Left cardiac atrium (tissue), 4 donors: ENCODE measurements at regions not wholly inside any gene's neighbourhood (a gene's known extent, or its start where the extent isn't known, plus 50 kb on each side); places are given as distances from the start of the nearest gene placed in this dataset.

Source experiments
- ATAC-seq, 2 donors: fragments of 200-7000 bp; cut with Tn5 transposase; one replicate each; pipeline ENCODE4 v1.9.1; 2020; ENCODE audit warnings: mild to moderate bottlenecking in 2 of 2, moderate library complexity in 2 of 2
- DNase-seq: peaks from one replicate; pipeline ENCODE4 v3.0.0-alpha.2; 2020
- intact Hi-C, 2 donors: fragments of 100-400 bp; cut with DNase I; formaldehyde crosslinking; loops; one replicate each; pipeline versions ENCODE4 v1.14.1 to v1.15.1; 2022 to 2023
- donor health status: DM: no; HTN: yes; CAD: no.
- donor health status: DM: no; HTN: yes; CAD: no; lungs with severe emphysema.
- donor health status: DM: yes; HTN: yes; CAD: no.
- donor health status: Dilated cardiomyopathy.

- intact Hi-C loops: no loop called here
- no peak for DNase-seq
- ATAC-seq: no peak
Measured at GRCh38 chr21:24076179-24076578, 1531.1 kb downstream of the MRPL39 start.

GRCh38 chr21:24055696-24056095 lies 1551.6 kb downstream of the MRPL39 start:
- no peak for DNase-seq
- no peak for ATAC-seq
- intact Hi-C loops: no loop called here

- DNase-seq (no peak), ATAC-seq (no peak)
- intact Hi-C loops: no loop called here
Measured at GRCh38 chr21:24050231-24050630, 1557.0 kb downstream of the MRPL39 start.

GRCh38 chr21:24046829-24047443 lies 1560.3 kb downstream of the MRPL39 start:
- DNase-seq (no peak), ATAC-seq (no peak)
- intact Hi-C loops: no loop called here

- ATAC-seq (peak; percentile 89 to 99), DNase-seq (peak; percentile 85)
- intact Hi-C loops: no loop called here
Measured at GRCh38 chr21:24045775-24046215, 1561.5 kb downstream of the MRPL39 start.

GRCh38 chr21:24045373-24045772 lies 1561.9 kb downstream of the MRPL39 start:
- DNase-seq: no peak
- intact Hi-C loops: no loop called here
- ATAC-seq: peak in 1 of 2 donors; percentile 10

- intact Hi-C loops: no loop called here
- ATAC-seq (no peak), DNase-seq (no peak)
Measured at GRCh38 chr21:24042687-24043086, 1564.6 kb downstream of the MRPL39 start.

GRCh38 chr21:24032709-24033232 lies 1574.5 kb downstream of the MRPL39 start:
- intact Hi-C loops: no loop called here
- ATAC-seq (no peak), DNase-seq (no peak)

- no peak for ATAC-seq
- no peak for DNase-seq
- intact Hi-C loops: no loop called here
Measured at GRCh38 chr21:24027396-24027795, 1579.9 kb downstream of the MRPL39 start.

GRCh38 chr21:24025101-24025500 lies 1582.2 kb downstream of the MRPL39 start:
- DNase-seq (no peak), ATAC-seq (no peak)
- intact Hi-C loops: no loop called here

GRCh38 chr21:24023936-24024335 lies 1583.3 kb downstream of the MRPL39 start:
- ATAC-seq: no peak
- intact Hi-C loops: no loop called here
- DNase-seq: no peak

- DNase-seq (no peak), ATAC-seq (no peak)
- intact Hi-C loops: no loop called here
Measured at GRCh38 chr21:24023402-24023801, 1583.9 kb downstream of the MRPL39 start.

GRCh38 chr21:24014381-24014780 lies 1592.9 kb downstream of the MRPL39 start:
- DNase-seq (no peak), ATAC-seq (no peak)
- intact Hi-C loops: loop anchor here in 1 of 2 donors (10.0 kb wide), 1 partner anchor 60 kb away; no protein-coding TSS in a partner anchor

GRCh38 chr21:24011087-24011486 lies 1596.2 kb downstream of the MRPL39 start:
- intact Hi-C loops: loop anchor here in 1 of 2 donors (10.0 kb wide), 1 partner anchor 56 kb away; no protein-coding TSS in a partner anchor
- DNase-seq (no peak), ATAC-seq (no peak)

- no peak for ATAC-seq
- intact Hi-C loops: no loop called here
- DNase-seq: no peak
Measured at GRCh38 chr21:24007592-24007991, 1599.7 kb downstream of the MRPL39 start.

GRCh38 chr21:23986987-23987386 lies 1620.3 kb downstream of the MRPL39 start:
- DNase-seq (no peak), ATAC-seq (no peak)
- intact Hi-C loops: no loop called here

- DNase-seq: no peak
- ATAC-seq: no peak
- intact Hi-C loops: no loop called here
Measured at GRCh38 chr21:23986214-23986613, 1621.1 kb downstream of the MRPL39 start.

GRCh38 chr21:23982546-23982945 lies 1624.7 kb downstream of the MRPL39 start:
- ATAC-seq (no peak), DNase-seq (no peak)
- intact Hi-C loops: no loop called here

GRCh38 chr21:23977971-23978370 lies 1629.3 kb downstream of the MRPL39 start:
- intact Hi-C loops: no loop called here
- ATAC-seq (no peak), DNase-seq (no peak)

GRCh38 chr21:23968722-23969647 lies 1638.3 kb downstream of the MRPL39 start:
- intact Hi-C loops: no loop called here
- no peak for DNase-seq
- ATAC-seq: peak in 1 of 2 donors; percentile 46
